Breast epithelium (tissue), 3 donors: ENCODE measurements at regions not wholly inside any gene's neighbourhood (a gene's known extent, or its start where the extent isn't known, plus 50 kb on each side); places are given as distances from the start of the nearest gene placed in this dataset.

Experiments
- CTCF ChIP-seq, 3 donors: fragments of 450-650 bp; IDR thresholded peaks; one replicate each; pipeline ENCODE4 v1.5.1; 2016 to 2017; ENCODE audit warnings: antibody characterized with exemption in 3 of 3, mild to moderate bottlenecking in 3 of 3, moderate library complexity in 3 of 3
- POLR2A ChIP-seq: fragments of 450-650 bp; IDR thresholded peaks from one replicate; pipeline ENCODE4 v1.6.1; 2016; ENCODE audit warnings: antibody characterized with exemption, mild to moderate bottlenecking, moderate library complexity
- POLR2AphosphoS5 ChIP-seq, 3 donors: sonication (generic); formaldehyde crosslinking; IDR thresholded peaks; one replicate each; pipeline ENCODE4 v1.6.1; 2017; ENCODE audit warnings: antibody characterized with exemption in 3 of 3

- TF ChIP-seq CTCF (IDR thresholded peaks at IDR 0.05), result no peak
- TF ChIP-seq POLR2A, result no peak
- no peak for TF ChIP-seq POLR2AphosphoS5 (IDR thresholded peaks at IDR 0.05)
These were observed 89.0 kb upstream of the SELENOP start for GRCh38 chr5:42900734-42901133.
